Glutamatergic neuron (in vitro differentiated cells): ENCODE measurements at regions not wholly inside any gene's neighbourhood (a gene's known extent, or its start where the extent isn't known, plus 50 kb on each side); places are given as distances from the start of the nearest gene placed in this dataset.
"Not testable (repeated sequence)": the region's sequence is repeated elsewhere in the genome, so short reads cannot be mapped to it uniquely, and the experiment has no call there.

Source experiments
- DNase-seq: peaks from one replicate; pipeline ENCODE4 v3.0.0; 2022
- H3K27ac Mint-ChIP-seq: one replicate; pipeline ENCODE4 v1.8.0; 2020; ENCODE audit warnings: mild to moderate bottlenecking, mixed read lengths, inconsistent platforms; ENCODE audit not compliant: unreplicated experiment
- H3K27me3 Mint-ChIP-seq: one replicate; pipeline ENCODE4 v1.8.0; 2020; ENCODE audit warnings: mild to moderate bottlenecking, moderate library complexity, mixed read lengths, inconsistent platforms; ENCODE audit not compliant: unreplicated experiment
- H3K36me3 Mint-ChIP-seq: one replicate; pipeline ENCODE4 v1.8.0; 2020; ENCODE audit warnings: mild to moderate bottlenecking, mixed read lengths, inconsistent platforms; ENCODE audit not compliant: unreplicated experiment
- H3K4me1 Mint-ChIP-seq: one replicate; pipeline ENCODE4 v1.8.0; 2020; ENCODE audit warnings: mild to moderate bottlenecking, low read depth, mixed read lengths, inconsistent platforms; ENCODE audit not compliant: unreplicated experiment
- H3K4me3 Mint-ChIP-seq: one replicate; pipeline ENCODE4 v1.8.0; 2020; ENCODE audit warnings: mild to moderate bottlenecking, mixed read lengths, inconsistent platforms; ENCODE audit not compliant: unreplicated experiment
- H3K9me3 Mint-ChIP-seq: one replicate; pipeline ENCODE4 v1.8.0; 2020; ENCODE audit warnings: mild to moderate bottlenecking, moderate library complexity, mixed read lengths, inconsistent platforms; ENCODE audit not compliant: unreplicated experiment
- CTCF ChIP-seq: fragments of 200-600 bp; sonication (generic); IDR thresholded peaks from one replicate; pipeline ENCODE4 v1.5.0; 2021; ENCODE audit not compliant: partially characterized antibody, unreplicated experiment

DNA sequence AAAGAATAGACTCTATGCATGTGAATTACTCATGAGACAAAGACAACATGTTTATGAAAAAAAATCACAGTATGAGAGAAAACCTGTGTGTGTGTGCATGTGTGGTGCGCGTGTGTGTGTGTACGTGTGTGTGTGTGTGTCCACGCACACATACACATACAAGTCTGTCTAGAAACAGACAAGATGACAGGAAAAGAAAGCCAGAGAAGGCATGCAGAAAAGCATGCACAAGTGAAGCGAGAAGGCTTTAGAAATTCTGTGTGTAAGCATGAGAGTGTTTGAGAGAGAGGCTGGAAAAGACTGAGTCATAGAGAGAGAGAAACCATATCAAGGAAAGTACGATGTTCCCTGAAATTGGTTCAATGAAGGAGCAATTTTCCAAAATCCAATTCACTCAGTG, 566.4 kb upstream of the C16orf82 start:
- TF ChIP-seq CTCF: no peak
- H3K27me3 Mint-ChIP-seq: peaks cover 1% of the 10 kb centered on the region
- no peak overlapping the region for H3K27ac Mint-ChIP-seq
- H3K36me3 Mint-ChIP-seq: no peaks in the 10 kb centered on the region
- peaks cover 4% of the 10 kb centered on the region for H3K9me3 Mint-ChIP-seq
- no peak for DNase-seq
- H3K4me3 Mint-ChIP-seq: no peak overlapping the region
- H3K4me1 Mint-ChIP-seq: no peaks in the 10 kb centered on the region

DNA sequence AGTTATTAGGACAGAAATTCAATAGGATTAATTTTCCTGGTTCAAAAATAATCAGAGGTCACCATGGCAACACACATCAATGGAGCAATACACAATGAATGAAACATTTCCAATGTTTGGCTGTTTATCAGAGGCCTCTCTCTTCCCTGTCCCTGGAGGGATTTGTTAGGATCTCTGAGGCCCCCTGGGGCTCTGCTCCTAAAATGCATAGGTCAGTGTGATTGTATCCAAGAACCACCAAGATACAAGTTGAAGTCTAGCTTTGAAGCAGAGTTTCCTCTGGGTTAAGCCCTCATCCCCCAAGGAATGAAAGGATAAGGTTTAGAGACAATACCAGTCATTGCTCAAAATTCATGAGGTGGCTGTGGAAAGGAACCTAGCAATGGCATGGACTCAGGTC, 561.2 kb upstream of the C16orf82 start:
- H3K4me3 Mint-ChIP-seq: no peak overlapping the region
- DNase-seq: no peak
- peaks cover 4% of the 10 kb centered on the region for H3K9me3 Mint-ChIP-seq
- H3K36me3 Mint-ChIP-seq: no peaks in the 10 kb centered on the region
- H3K27ac Mint-ChIP-seq: no peak overlapping the region
- no peak for TF ChIP-seq CTCF
- H3K4me1 Mint-ChIP-seq: no peaks in the 10 kb centered on the region
- H3K27me3 Mint-ChIP-seq: no peaks in the 10 kb centered on the region

DNA sequence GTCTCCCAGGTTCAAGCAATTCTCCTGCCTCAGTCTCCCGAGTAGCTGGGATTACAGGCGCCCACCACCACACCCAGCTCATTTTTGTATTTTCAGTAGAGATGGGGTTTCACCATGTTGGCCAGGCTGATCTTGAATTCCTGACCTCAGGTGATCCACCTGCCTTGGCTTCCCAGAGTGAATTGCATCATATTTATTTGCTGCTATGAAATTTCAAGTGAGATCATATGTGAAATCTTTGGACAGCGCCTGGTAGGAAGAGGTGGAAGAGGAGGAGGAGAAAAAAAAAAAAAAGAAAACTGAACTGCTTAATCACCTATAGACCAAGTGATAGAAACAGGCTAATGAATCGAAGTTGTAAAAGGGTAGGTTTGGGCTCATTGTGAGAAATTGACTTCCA, 557.8 kb upstream of the C16orf82 start:
- not testable (repeated sequence) for H3K4me1 Mint-ChIP-seq

GRCh38 chr16:26510924-26511323, 555.8 kb upstream of the C16orf82 start:
- no peak for TF ChIP-seq CTCF
- Mint-ChIP-seq H3K36me3 (no peaks in the 10 kb centered on the region), H3K4me3 (no peak overlapping the region), H3K27ac (no peak overlapping the region), H3K4me1 (no peaks in the 10 kb centered on the region), H3K9me3 (no peaks in the 10 kb centered on the region), H3K27me3 (no peaks in the 10 kb centered on the region)
- no peak for DNase-seq

More for the DNA sequence above, 557.8 kb upstream of the C16orf82 start:
- not testable (repeated sequence) for H3K27me3 Mint-ChIP-seq, DNase-seq, H3K27ac Mint-ChIP-seq, H3K36me3 Mint-ChIP-seq, H3K4me3 Mint-ChIP-seq, H3K9me3 Mint-ChIP-seq

DNA sequence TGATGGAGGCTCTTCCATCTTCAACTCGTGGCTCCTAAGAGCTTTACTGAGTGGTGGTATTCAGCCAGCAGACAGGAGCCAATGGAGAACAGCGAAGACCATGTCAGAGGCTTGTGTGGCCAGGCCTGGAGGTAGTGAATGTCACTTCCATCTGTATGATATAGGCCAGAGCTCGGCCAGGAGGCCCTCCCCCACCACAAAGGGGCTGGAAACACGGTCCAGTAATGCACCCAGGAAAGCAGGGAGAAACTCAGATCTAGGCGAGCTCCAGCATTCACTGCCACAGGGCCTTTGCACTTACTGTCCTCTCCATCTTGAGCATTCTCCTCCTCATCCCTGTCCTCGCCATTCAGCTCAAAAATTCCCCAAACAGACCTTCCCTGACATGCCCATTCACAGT, 555.3 kb upstream of the C16orf82 start:
- Mint-ChIP-seq H3K4me1 (no peaks in the 10 kb centered on the region), H3K4me3 (no peak overlapping the region), H3K27ac (no peak overlapping the region), H3K27me3 (no peaks in the 10 kb centered on the region), H3K9me3 (peaks cover under 1% of the 10 kb centered on the region), H3K36me3 (no peaks in the 10 kb centered on the region)
- TF ChIP-seq CTCF: no peak
- no peak for DNase-seq

DNA sequence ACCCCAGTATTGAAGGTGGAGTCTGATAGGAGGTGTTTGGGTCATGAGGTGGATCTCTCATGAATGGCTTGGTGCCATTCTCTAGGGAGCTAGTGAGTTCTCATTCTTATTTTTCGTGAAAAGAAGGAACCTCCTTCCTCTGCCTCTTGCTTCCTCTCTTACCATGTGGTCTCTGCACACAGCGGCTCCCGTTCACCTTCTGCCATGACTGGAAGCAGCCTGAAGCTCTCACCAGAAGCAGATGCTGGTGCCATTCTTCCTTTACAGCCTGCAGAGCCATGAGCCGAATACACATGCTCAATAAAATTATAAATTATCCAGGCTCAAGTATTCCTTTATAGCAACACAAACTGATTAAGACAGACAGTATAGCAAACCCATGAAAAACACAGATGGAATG, 545.1 kb upstream of the C16orf82 start:
- Mint-ChIP-seq H3K36me3 (no peaks in the 10 kb centered on the region), H3K27me3 (no peaks in the 10 kb centered on the region), H3K4me3 (no peak overlapping the region)

More for the DNA sequence above, 545.1 kb upstream of the C16orf82 start:
- Mint-ChIP-seq H3K9me3 (peaks cover 2% of the 10 kb centered on the region), H3K27ac (no peak overlapping the region), H3K4me1 (no peaks in the 10 kb centered on the region)
- no peak for TF ChIP-seq CTCF
- DNase-seq: no peak
